Transverse colon (tissue), 4 donors: ENCODE measurements at regions not wholly inside any gene's neighbourhood (a gene's known extent, or its start where the extent isn't known, plus 50 kb on each side); places are given as distances from the start of the nearest gene placed in this dataset.

Experiments used
- DNase-seq: peaks from one replicate; pipeline ENCODE4 v3.0.0-alpha.2; 2019
- H3K27ac ChIP-seq, 4 donors: fragments of 200-600 bp; sonication (generic); 2 replicates each; pipeline ENCODE4 v1.5.1; 2016 to 2018; ENCODE audit warnings: inconsistent platforms in 4 of 4
- H3K27me3 ChIP-seq: fragments of 200-600 bp; sonication (generic); 2 replicates; pipeline ENCODE4 v1.5.1; 2017; ENCODE audit warnings: inconsistent platforms
- H3K36me3 ChIP-seq, 4 donors: fragments of 200-600 bp; sonication (generic); 2 replicates each; pipeline ENCODE4 v1.5.1; 2017 to 2019; ENCODE audit warnings: inconsistent platforms in 4 of 4
- H3K4me1 ChIP-seq, 4 donors: fragments of 200-600 bp; sonication (generic); 2 replicates each; pipeline ENCODE4 v1.5.1; 2017 to 2020; ENCODE audit warnings: inconsistent platforms in 4 of 4
- H3K4me3 ChIP-seq, 4 donors: fragments of 200-600 bp; sonication (generic); 1 replicate in 1 of 4; 2 replicates in 3 of 4; pipeline versions ENCODE4 v1.5.1 to v1.6.1; 2017 to 2019; ENCODE audit warnings: inconsistent platforms in 4 of 4
- H3K9me3 ChIP-seq, 2 donors: fragments of 200-600 bp; sonication (generic); 2 replicates each; pipeline ENCODE4 v1.5.1; 2017 to 2019; ENCODE audit warnings: inconsistent platforms in 2 of 2
- EP300 ChIP-seq: sonication (generic); formaldehyde crosslinking; IDR thresholded peaks from one replicate; pipeline ENCODE4 v1.6.1; 2017; ENCODE audit warnings: antibody characterized with exemption, low read depth
- POLR2A ChIP-seq: fragments of 450-650 bp; IDR thresholded peaks from one replicate; pipeline ENCODE4 v1.6.1; 2016; ENCODE audit warnings: antibody characterized with exemption, mild to moderate bottlenecking, moderate library complexity
- POLR2AphosphoS5 ChIP-seq, 3 donors: sonication (generic); formaldehyde crosslinking; IDR thresholded peaks; one replicate each; pipeline ENCODE4 v1.6.1; 2016; ENCODE audit warnings: antibody characterized with exemption in 3 of 3
- WGBS, 2 donors: methylation state at CpG; one replicate each; pipeline ENCODE4 v1.1.5; 2018; ENCODE audit warnings: low coverage in 1 of 2; 5-methylcytosine and 5-hydroxymethylcytosine counted together
- in situ Hi-C, 4 donors: fragments of 200-750 bp; cut with MboI; loops; one replicate each; pipeline versions ENCODE4 v1.15.0 to v1.15.1; 2017; ENCODE audit warnings: low sequenced_read_pairs in 3 of 4, low pct_ligation_motif_present in 1 of 4, low pct_unique_long_range_greater_than_20kb in 1 of 4
- intact Hi-C: fragments of 100-400 bp; cut with DNase I; formaldehyde crosslinking; loops from one replicate; pipeline ENCODE4 v1.15.1; 2023; ENCODE audit warnings: low total_unique reads
- TF ChIP-seq, protein P1 (sequence below), 5 experiments: fragments of 200-600 bp in 3 of 5; fragments of 450-650 bp in 2 of 5; sonication (generic) in 3 of 5; IDR thresholded peaks; 1 replicate in 2 of 5; 2 replicates in 3 of 5; pipeline ENCODE4 v1.5.1; 2016 to 2017; ENCODE audit warnings: antibody characterized with exemption in 5 of 5, inconsistent platforms in 3 of 5, mild to moderate bottlenecking in 2 of 5, moderate library complexity in 1 of 5

DNA sequence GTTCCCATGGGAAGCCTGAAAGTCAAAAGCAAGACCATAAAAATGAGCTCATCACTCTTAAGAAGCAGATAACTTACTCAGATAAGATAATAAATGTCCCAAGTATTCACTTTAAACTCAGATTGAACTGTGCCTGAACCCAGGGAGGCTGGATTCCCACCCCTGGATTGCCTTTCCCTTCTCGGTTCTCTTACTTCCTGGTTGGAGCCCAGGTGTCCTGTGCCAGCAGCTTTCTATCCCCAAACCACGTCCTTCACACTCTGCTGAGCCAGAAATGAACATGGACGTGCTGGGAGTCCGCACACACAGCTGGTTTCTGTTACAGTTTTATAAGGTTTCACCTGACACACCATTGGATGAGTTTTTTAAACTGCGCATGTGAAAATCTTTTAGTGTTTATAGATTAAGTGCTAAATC, 636.2 kb upstream of the IGFBP3 start:
- intact Hi-C loops, result no loop called here
- H3K36me3 ChIP-seq, result no peaks in the 10 kb centered on the region
- 23 to 24% methylated on average over 4 to 5 of the region's 5 CpGs for WGBS, 2 donors

DNA sequence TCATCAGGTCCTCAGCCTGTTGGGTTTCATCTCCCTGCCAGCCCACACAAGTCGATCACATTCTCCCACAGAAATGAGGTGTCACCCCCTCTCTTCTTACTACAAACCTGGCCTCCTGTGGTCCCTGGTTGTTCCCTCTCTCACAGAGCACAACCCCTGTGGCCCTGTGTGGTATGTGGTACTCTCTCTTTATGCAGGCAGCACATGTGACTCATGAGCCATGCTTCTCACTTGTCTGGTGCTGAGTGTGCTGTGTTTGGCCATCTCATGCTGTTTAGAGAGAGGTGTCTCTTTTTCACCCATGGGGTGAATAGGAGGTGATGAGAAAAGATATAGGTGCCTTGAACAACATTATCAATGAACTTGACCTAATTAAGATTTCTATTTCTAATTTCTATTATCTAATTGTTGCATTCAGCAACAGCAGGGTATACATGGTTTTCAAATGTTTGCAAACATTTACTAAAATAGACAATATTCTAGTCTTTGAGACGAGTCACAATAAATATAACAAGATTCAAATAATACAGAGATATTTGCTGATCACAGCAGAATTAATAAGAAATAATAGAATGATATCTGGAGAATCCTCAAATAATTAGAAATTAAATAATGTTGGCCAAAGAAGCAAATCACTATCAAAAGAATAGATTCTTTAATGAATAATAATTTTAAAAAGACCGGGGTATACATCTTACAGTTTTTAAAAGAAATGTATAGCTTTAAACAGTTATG, 633.8 kb upstream of the IGFBP3 start:
- H3K27ac ChIP-seq, result no peak overlapping the region
- TF ChIP-seq POLR2A (no peak), POLR2AphosphoS5 (IDR thresholded peaks at IDR 0.05) (no peak), EP300 (no peak)
- TF ChIP-seq, protein P1, sequence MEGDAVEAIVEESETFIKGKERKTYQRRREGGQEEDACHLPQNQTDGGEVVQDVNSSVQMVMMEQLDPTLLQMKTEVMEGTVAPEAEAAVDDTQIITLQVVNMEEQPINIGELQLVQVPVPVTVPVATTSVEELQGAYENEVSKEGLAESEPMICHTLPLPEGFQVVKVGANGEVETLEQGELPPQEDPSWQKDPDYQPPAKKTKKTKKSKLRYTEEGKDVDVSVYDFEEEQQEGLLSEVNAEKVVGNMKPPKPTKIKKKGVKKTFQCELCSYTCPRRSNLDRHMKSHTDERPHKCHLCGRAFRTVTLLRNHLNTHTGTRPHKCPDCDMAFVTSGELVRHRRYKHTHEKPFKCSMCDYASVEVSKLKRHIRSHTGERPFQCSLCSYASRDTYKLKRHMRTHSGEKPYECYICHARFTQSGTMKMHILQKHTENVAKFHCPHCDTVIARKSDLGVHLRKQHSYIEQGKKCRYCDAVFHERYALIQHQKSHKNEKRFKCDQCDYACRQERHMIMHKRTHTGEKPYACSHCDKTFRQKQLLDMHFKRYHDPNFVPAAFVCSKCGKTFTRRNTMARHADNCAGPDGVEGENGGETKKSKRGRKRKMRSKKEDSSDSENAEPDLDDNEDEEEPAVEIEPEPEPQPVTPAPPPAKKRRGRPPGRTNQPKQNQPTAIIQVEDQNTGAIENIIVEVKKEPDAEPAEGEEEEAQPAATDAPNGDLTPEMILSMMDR (IDR thresholded peaks at IDR 0.05), result no peak
- no peaks in the 10 kb centered on the region for H3K9me3 ChIP-seq
- intact Hi-C loops, result no loop called here
- WGBS, 2 donors, result 79 to 82% methylated on average over 3 of the region's 3 CpGs
- no peak overlapping the region for H3K4me3 ChIP-seq
- DNase-seq, result no peak
- peaks cover 4 to 32% (median 17%) of the 10 kb centered on the region in 4 donors for H3K4me1 ChIP-seq
- in situ Hi-C loops, result no loop called here
- H3K36me3 ChIP-seq, result no peaks in the 10 kb centered on the region
- no peaks in the 10 kb centered on the region for H3K27me3 ChIP-seq

More for the DNA sequence above, 636.2 kb upstream of the IGFBP3 start:
- Histone ChIP-seq H3K4me1 (peaks cover 4 to 24% (median 12%) of the 10 kb centered on the region in 4 donors), H3K9me3 (no peaks in the 10 kb centered on the region), H3K27me3 (no peaks in the 10 kb centered on the region), H3K27ac (peak overlapping the region; percentile 70 to 77 (median 74)), H3K4me3 (no peak overlapping the region)
- DNase-seq, result peak; percentile 60
- in situ Hi-C loops, result no loop called here
- no peak for TF ChIP-seq EP300
- peak; percentile 55 to 76 (median 62) for TF ChIP-seq POLR2AphosphoS5 (IDR thresholded peaks at IDR 0.05)
- TF ChIP-seq, protein P1 (IDR thresholded peaks at IDR 0.05), result no peak
- TF ChIP-seq POLR2A, result peak; percentile 47

DNA sequence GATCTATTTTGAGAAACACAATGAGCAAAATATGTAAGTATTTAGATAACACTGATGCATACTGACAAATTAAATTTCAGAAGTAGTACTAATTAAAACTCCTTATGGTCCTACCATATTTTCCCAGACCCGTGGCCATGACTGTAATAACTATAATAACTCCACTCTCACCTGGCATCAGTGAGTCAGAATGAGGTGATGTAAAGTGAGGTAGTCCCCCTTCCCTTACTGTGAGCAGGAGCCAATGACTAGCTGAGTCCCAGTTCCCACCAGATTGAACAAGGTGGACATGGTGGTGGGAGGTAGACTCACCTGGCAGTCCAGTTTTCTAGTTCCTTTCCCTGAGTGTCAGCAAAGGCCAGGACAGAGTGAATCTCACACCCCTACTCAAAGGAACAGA, 630.5 kb upstream of the IGFBP3 start:
- intact Hi-C loops (no loop called here), in situ Hi-C loops (no loop called here)
- DNase-seq, result no peak
- Histone ChIP-seq H3K27ac (no peak overlapping the region), H3K36me3 (no peaks in the 10 kb centered on the region), H3K4me1 (peaks cover 3 to 21% (median 9%) of the 10 kb centered on the region in 4 donors), H3K27me3 (no peaks in the 10 kb centered on the region), H3K9me3 (no peaks in the 10 kb centered on the region), H3K4me3 (no peak overlapping the region)
- TF ChIP-seq, protein P1 (IDR thresholded peaks at IDR 0.05), result no peak
- TF ChIP-seq EP300 (no peak), POLR2AphosphoS5 (IDR thresholded peaks at IDR 0.05) (no peak), POLR2A (no peak)
- 65 to 88% methylated on average over 1 of the region's 1 CpG for WGBS, 2 donors

DNA sequence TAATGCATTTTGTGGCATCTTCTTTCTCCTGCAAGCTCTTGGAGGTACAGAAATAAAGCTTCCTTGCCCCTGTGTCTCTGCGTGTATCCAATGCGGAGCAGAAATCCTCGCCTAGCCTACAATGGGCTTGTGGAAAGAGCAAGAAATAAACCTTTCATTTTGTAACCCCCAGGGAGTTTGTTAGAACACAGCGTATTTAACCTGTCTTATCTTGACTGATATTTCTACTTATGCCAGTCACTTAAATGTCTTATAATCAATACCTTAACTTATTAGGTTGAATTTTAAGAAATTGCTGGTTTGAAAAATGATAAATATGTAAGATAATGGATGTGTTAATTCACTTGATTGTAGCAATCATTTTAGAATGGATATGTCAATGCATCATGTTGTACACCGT, 629.8 kb upstream of the IGFBP3 start:
- intact Hi-C loops, result no loop called here

More for the DNA sequence above, 629.8 kb upstream of the IGFBP3 start:
- Histone ChIP-seq H3K27me3 (no peaks in the 10 kb centered on the region), H3K27ac (no peak overlapping the region), H3K4me3 (no peak overlapping the region), H3K9me3 (no peaks in the 10 kb centered on the region), H3K4me1 (peaks cover 0 to 22% (median 6%) of the 10 kb centered on the region in 4 donors), H3K36me3 (no peaks in the 10 kb centered on the region)
- in situ Hi-C loops, result no loop called here
- 87 to 89% methylated on average over 5 of the region's 5 CpGs for WGBS, 2 donors
- DNase-seq, result no peak
- TF ChIP-seq, protein P1 (IDR thresholded peaks at IDR 0.05), result no peak
- TF ChIP-seq POLR2AphosphoS5 (IDR thresholded peaks at IDR 0.05), result no peak
- no peak for TF ChIP-seq POLR2A
- TF ChIP-seq EP300, result no peak
